Retinal pigment epithelial cell (primary cell): ENCODE measurements at regions not wholly inside any gene's neighbourhood (a gene's known extent, or its start where the extent isn't known, plus 50 kb on each side); places are given as distances from the start of the nearest gene placed in this dataset.

Experiments used
- DNase-seq: peaks from one replicate; pipeline ENCODE4 v3.0.0-alpha.2; 2010; ENCODE audit warnings: low read depth
- H3K4me3 ChIP-seq: 2 replicates; pipeline ENCODE4 v1.5.1; 2011; ENCODE audit warnings: mild to moderate bottlenecking, low read length, control low read depth, moderate library complexity
- TF ChIP-seq, protein P1 (sequence below): conservative IDR thresholded peaks from 2 replicates; pipeline ENCODE4 v1.5.1; 2011; ENCODE audit warnings: low read depth, low read length, control low read depth, inconsistent platforms

DNA sequence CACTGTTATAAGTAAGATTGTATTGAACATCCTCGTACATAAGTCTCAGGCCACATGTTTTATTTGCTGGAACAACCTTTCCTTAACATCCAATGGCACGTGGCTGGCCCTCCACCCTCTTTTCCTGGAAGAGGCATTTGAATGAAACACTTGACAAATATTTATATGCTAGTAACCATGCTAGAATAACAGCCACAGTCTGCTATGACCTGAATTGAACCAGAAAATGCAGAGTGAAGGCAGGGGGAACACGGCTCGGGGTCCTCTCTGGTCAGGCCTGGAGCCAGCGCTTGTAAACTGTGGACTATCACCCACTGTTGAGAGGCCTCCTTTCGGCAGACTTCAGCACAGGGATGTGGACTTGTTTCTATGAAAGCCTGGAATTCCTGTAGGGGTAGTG, 198.2 kb upstream of the COPS8 start:
- DNase-seq, result no peak
- no peak overlapping the region for H3K4me3 ChIP-seq
- TF ChIP-seq, protein P1, sequence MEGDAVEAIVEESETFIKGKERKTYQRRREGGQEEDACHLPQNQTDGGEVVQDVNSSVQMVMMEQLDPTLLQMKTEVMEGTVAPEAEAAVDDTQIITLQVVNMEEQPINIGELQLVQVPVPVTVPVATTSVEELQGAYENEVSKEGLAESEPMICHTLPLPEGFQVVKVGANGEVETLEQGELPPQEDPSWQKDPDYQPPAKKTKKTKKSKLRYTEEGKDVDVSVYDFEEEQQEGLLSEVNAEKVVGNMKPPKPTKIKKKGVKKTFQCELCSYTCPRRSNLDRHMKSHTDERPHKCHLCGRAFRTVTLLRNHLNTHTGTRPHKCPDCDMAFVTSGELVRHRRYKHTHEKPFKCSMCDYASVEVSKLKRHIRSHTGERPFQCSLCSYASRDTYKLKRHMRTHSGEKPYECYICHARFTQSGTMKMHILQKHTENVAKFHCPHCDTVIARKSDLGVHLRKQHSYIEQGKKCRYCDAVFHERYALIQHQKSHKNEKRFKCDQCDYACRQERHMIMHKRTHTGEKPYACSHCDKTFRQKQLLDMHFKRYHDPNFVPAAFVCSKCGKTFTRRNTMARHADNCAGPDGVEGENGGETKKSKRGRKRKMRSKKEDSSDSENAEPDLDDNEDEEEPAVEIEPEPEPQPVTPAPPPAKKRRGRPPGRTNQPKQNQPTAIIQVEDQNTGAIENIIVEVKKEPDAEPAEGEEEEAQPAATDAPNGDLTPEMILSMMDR, result no peak

GRCh38 chr2:236887953-236888793, 197.5 kb upstream of the COPS8 start:
- DNase-seq, result no peak
- TF ChIP-seq, protein P1, result no peak
- no peak overlapping the region for H3K4me3 ChIP-seq

- H3K4me3 ChIP-seq, result no peak overlapping the region
- DNase-seq, result no peak
- TF ChIP-seq, protein P1, result no peak
Measured at GRCh38 chr2:236888794-236889780, 196.6 kb upstream of the COPS8 start.

GRCh38 chr2:236889791-236890704, 195.6 kb upstream of the COPS8 start:
- no peak overlapping the region for H3K4me3 ChIP-seq
- no peak for DNase-seq
- TF ChIP-seq, protein P1, result no peak

DNA sequence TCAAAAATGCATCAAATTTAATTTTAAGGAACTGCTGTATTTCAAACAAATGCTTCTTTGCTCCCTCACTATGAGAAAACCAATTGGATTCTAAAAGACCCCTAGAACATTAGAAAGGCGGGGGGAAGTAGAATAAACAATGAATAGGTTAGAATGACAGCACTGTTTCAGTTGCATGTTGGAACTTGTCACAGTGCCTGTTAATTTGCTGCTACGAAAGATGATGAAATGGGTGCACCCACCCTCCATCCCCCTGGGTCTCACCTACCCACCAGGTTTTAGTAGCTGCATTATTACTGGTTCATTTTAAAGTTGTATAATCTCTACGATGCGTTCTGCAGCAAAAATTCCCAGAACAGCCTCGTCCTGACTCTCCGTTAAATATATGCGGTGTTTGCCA, 193.0 kb upstream of the COPS8 start:
- H3K4me3 ChIP-seq, result no peak overlapping the region
- no peak for DNase-seq
- TF ChIP-seq, protein P1, result no peak

- DNase-seq, result no peak
- no peak overlapping the region for H3K4me3 ChIP-seq
- TF ChIP-seq, protein P1, result no peak
Measured at GRCh38 chr2:236894791-236895190, 190.9 kb upstream of the COPS8 start.
